Activated CD4-positive, alpha-beta T cell treated with anti-CD3 and anti-CD28 coated beads, Interleukin-2, amount 10 ng/mL, durations not matched to agents 24 days and 14 days (primary cell): ENCODE measurements at regions not wholly inside any gene's neighbourhood (a gene's known extent, or its start where the extent isn't known, plus 50 kb on each side); places are given as distances from the start of the nearest gene placed in this dataset.

Source experiments
- DNase-seq: peaks from one replicate; pipeline ENCODE4 v3.0.0; 2022
- H3K27ac Mint-ChIP-seq: one replicate; pipeline ENCODE4 v1.8.0; 2022; ENCODE audit warnings: mild to moderate bottlenecking, mixed read lengths
- H3K27me3 Mint-ChIP-seq: one replicate; pipeline ENCODE4 v1.8.0; 2022; ENCODE audit warnings: mixed read lengths
- H3K36me3 Mint-ChIP-seq: one replicate; pipeline ENCODE4 v1.8.0; 2022; ENCODE audit warnings: low read depth, mild to moderate bottlenecking, mixed read lengths
- H3K4me1 Mint-ChIP-seq: one replicate; pipeline ENCODE4 v1.8.0; 2021; ENCODE audit warnings: mixed read lengths
- H3K4me3 Mint-ChIP-seq: one replicate; pipeline ENCODE4 v1.8.0; 2022; ENCODE audit warnings: mild to moderate bottlenecking, moderate library complexity, mixed read lengths
- H3K9me3 Mint-ChIP-seq: one replicate; pipeline ENCODE4 v1.8.0; 2021; ENCODE audit warnings: mixed read lengths
- intact Hi-C: fragments of 100-400 bp; cut with micrococcal nuclease; formaldehyde crosslinking; loops from one replicate; pipeline ENCODE4 v1.15.1; 2023

- Mint-ChIP-seq H3K36me3 (no peaks in the 10 kb centered on the region), H3K27me3 (no peaks in the 10 kb centered on the region), H3K27ac (no peak overlapping the region), H3K9me3 (no peaks in the 10 kb centered on the region), H3K4me3 (no peak overlapping the region), H3K4me1 (no peaks in the 10 kb centered on the region)
- no peak for DNase-seq
- intact Hi-C loops = no loop called here
Observed at GRCh38 chr2:187847245-187848208, 293.3 kb upstream of the TFPI start.

DNA sequence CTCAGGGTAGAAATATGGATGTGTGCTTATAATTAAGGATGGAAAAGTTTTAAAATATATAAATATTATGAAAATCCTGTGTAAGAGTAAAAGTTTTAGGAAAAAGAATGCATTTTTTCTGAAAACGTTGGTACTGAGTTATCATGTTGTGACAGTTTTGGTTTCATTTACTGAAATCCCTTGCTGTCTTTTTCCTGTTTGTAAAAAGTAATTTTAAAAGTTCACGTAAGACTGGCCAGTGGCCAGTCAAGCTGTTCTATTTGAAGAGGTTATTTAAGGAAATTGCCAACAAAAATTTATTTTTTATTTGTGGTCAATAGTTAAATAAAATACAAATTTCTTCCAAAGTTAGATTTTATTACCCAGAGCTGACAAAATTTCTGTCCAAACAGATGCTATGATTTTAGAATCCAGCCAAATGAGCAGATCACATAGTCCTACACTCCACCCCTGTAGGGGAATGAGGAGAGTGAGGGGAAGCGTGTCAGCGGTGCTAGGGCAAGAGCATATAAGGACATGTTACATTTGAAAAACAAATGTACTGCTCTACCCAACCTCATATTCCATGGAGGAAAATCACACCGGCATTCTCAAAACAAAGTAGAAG, 297.8 kb upstream of the TFPI start:
- no peak for DNase-seq
- H3K27ac Mint-ChIP-seq = no peak overlapping the region
- H3K27me3 Mint-ChIP-seq = no peaks in the 10 kb centered on the region
- H3K4me1 Mint-ChIP-seq = no peaks in the 10 kb centered on the region
- no peaks in the 10 kb centered on the region for H3K9me3 Mint-ChIP-seq
- H3K36me3 Mint-ChIP-seq = no peaks in the 10 kb centered on the region
- intact Hi-C loops = no loop called here
- H3K4me3 Mint-ChIP-seq = no peak overlapping the region

GRCh38 chr2:187853381-187853791, 299.2 kb upstream of the TFPI start:
- Mint-ChIP-seq H3K36me3 (no peaks in the 10 kb centered on the region), H3K9me3 (no peaks in the 10 kb centered on the region), H3K27ac (no peak overlapping the region), H3K27me3 (no peaks in the 10 kb centered on the region), H3K4me3 (no peak overlapping the region), H3K4me1 (no peaks in the 10 kb centered on the region)
- DNase-seq = no peak
- intact Hi-C loops = no loop called here

DNA sequence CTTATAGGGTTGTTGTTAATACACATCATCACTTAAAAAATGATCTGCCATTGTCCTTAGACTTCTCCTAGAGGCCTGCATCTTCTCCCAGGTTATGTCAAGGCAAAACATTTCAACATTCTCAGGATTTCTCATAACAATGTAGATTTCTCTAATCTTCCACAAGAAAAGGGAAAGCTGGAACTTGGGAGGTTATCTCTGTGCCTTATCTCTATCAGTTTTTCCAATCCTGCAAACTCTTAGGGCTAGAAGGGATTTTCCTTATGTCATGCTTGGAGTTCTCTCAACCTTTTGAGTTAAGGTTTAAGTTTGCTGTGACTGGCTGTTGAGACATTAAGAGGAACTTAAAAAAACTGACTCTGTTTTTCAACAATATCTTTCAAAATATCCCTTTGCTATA, 300.6 kb upstream of the TFPI start:
- Mint-ChIP-seq H3K27ac (no peak overlapping the region), H3K9me3 (no peaks in the 10 kb centered on the region), H3K4me1 (no peaks in the 10 kb centered on the region), H3K27me3 (no peaks in the 10 kb centered on the region), H3K36me3 (no peaks in the 10 kb centered on the region), H3K4me3 (no peak overlapping the region)
- intact Hi-C loops = no loop called here
- no peak for DNase-seq

DNA sequence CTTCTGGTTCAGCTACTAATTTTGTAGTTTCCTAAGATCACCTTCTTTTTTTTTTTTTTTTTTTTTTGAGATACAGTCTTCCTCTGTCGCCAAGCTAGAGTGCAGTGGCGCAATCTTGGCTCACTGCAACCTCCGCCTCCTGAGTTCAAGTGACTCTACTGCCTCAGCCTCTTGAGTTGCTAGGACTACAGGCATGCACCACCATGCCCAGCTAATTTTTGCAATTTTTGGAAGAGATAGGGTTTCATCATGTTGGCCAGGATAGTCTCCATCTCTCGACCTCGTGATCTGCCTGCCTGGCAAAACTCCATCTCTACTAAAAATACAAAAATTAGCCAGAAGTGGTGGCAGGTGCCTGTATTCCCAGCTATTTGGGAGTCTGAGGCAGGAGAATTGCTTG, 301.5 kb upstream of the TFPI start:
- Mint-ChIP-seq H3K27ac (no peak overlapping the region), H3K4me1 (no peaks in the 10 kb centered on the region), H3K9me3 (no peaks in the 10 kb centered on the region), H3K36me3 (no peaks in the 10 kb centered on the region), H3K4me3 (no peak overlapping the region), H3K27me3 (no peaks in the 10 kb centered on the region)
- DNase-seq = no peak
- intact Hi-C loops = no loop called here

DNA sequence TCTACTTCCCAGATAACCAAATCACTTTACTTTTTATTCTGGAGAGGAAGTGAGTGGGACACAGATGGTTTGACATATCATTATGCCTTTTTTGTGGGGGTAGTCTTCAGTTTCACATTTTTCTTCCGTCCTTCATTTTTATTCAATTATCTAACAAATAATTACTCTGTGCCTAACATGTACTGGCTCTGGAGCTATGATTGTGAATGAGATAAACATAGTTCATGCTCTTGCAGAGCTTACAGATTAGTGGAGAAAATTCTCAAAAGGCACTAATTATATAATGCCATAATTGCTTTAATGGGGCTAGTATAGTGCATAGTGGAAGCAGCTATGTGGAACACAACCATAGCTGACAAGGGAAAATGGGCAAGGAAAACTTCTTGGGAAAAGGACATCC, 303.6 kb upstream of the TFPI start:
- no peak overlapping the region for H3K4me3 Mint-ChIP-seq
- no peaks in the 10 kb centered on the region for H3K4me1 Mint-ChIP-seq
- H3K27ac Mint-ChIP-seq = no peak overlapping the region
- no peaks in the 10 kb centered on the region for H3K27me3 Mint-ChIP-seq
- H3K36me3 Mint-ChIP-seq = no peaks in the 10 kb centered on the region
- intact Hi-C loops = no loop called here
- H3K9me3 Mint-ChIP-seq = no peaks in the 10 kb centered on the region
- no peak for DNase-seq

DNA sequence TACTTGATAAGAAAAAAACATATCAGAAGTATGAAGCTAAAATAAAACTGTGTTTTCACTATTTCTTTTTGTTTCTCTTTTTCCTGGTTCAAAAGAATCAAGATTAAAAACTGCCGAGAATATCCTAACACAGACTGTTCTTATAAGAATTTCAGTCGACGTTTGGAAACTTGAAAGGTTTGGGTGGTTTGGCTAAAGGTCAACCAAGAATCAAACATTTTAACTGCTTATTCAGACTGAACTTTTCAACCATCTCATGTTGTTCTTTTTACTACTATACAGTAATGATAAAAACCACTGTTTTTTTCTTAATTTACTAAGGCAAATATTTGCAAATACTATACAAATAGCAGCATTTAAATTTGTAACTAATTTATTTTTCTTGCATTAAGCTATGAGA, 308.5 kb upstream of the TFPI start:
- no peak overlapping the region for H3K4me3 Mint-ChIP-seq
- no peak overlapping the region for H3K27ac Mint-ChIP-seq
- no peak for DNase-seq
- H3K9me3 Mint-ChIP-seq = no peaks in the 10 kb centered on the region
- no peaks in the 10 kb centered on the region for H3K36me3 Mint-ChIP-seq
- no peaks in the 10 kb centered on the region for H3K27me3 Mint-ChIP-seq
- no peaks in the 10 kb centered on the region for H3K4me1 Mint-ChIP-seq
- intact Hi-C loops = no loop called here

DNA sequence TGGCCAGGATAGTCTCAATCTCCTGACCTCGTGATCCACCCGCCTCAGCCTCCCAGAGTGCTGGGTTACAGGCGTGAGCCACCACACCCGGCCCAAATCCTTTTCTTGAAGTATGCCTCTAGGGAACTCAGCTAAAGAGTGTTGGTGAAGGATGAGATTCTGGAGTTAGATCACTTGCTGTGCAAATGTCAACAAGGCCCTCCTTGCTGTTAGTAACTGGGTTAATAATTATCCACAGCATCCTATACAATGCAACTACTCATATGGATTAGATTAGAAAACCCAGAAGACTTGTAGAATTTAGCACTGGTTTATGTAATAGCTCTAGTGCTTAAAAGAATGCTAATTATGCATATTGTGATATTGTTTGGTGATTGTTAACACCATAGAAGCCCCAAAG, 310.8 kb upstream of the TFPI start:
- H3K27me3 Mint-ChIP-seq = no peaks in the 10 kb centered on the region
- H3K4me3 Mint-ChIP-seq = no peak overlapping the region
- no peaks in the 10 kb centered on the region for H3K36me3 Mint-ChIP-seq
- no peaks in the 10 kb centered on the region for H3K9me3 Mint-ChIP-seq
- intact Hi-C loops = no loop called here
- H3K27ac Mint-ChIP-seq = no peak overlapping the region
- DNase-seq = no peak
- no peaks in the 10 kb centered on the region for H3K4me1 Mint-ChIP-seq

GRCh38 chr2:187867165-187867564, 312.9 kb upstream of the TFPI start:
- intact Hi-C loops = no loop called here
- Mint-ChIP-seq H3K27ac (no peak overlapping the region), H3K4me3 (no peak overlapping the region), H3K4me1 (no peaks in the 10 kb centered on the region), H3K36me3 (no peaks in the 10 kb centered on the region), H3K9me3 (no peaks in the 10 kb centered on the region), H3K27me3 (no peaks in the 10 kb centered on the region)
- no peak for DNase-seq

GRCh38 chr2:187869195-187869594, 315.0 kb upstream of the TFPI start:
- H3K27me3 Mint-ChIP-seq = no peaks in the 10 kb centered on the region
- no peak overlapping the region for H3K4me3 Mint-ChIP-seq
- no peak overlapping the region for H3K27ac Mint-ChIP-seq
- no peaks in the 10 kb centered on the region for H3K9me3 Mint-ChIP-seq
- H3K36me3 Mint-ChIP-seq = no peaks in the 10 kb centered on the region
- no peaks in the 10 kb centered on the region for H3K4me1 Mint-ChIP-seq
- no peak for DNase-seq
- intact Hi-C loops = no loop called here

- Mint-ChIP-seq H3K4me1 (no peaks in the 10 kb centered on the region), H3K27me3 (no peaks in the 10 kb centered on the region), H3K36me3 (no peaks in the 10 kb centered on the region), H3K9me3 (no peaks in the 10 kb centered on the region), H3K4me3 (no peak overlapping the region), H3K27ac (no peak overlapping the region)
- intact Hi-C loops = no loop called here
- DNase-seq = no peak
Observed at GRCh38 chr2:187871506-187871905, 317.3 kb upstream of the TFPI start.

DNA sequence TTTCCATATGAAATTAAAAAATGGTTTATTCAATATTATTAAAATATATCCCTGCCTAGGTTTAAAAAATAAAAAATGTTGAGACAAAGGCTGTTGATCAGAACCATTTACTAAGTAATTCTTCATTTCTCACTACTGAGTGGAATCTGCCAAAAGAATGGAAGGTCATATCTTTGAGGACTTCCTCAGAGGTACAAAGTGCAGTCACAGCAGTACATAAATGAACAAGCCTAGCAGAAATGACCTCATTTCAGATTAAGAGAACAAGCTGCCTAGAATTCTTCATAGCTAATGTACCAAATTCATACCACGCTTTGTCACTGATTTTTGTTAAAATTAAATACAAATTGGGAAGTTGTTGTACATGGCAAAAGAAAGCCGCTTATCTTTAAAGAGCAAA, 318.9 kb upstream of the TFPI start:
- no peaks in the 10 kb centered on the region for H3K27me3 Mint-ChIP-seq
- DNase-seq = no peak
- H3K4me1 Mint-ChIP-seq = no peaks in the 10 kb centered on the region
- H3K27ac Mint-ChIP-seq = no peak overlapping the region
- no peaks in the 10 kb centered on the region for H3K9me3 Mint-ChIP-seq
- H3K4me3 Mint-ChIP-seq = no peak overlapping the region
- H3K36me3 Mint-ChIP-seq = no peaks in the 10 kb centered on the region
- intact Hi-C loops = no loop called here

DNA sequence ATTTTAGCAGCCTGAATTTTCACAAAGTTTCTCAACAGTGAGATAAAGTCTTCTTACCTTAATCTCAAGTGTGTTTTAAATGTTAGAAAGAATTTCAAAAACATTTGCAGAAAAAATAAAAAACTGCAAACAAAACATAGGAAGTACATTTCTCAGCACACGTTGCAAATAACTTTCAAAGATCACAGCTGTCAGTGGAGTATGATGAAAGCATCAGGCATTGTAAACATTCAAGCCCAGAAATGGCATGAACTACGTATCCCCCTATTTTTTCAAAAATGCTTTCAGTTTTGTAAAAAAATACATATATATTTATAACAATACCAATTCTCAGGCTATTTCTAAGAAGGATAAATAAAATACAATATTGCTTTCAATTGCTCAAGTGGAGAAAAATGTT, 320.6 kb upstream of the TFPI start:
- Mint-ChIP-seq H3K27ac (no peak overlapping the region), H3K4me1 (no peaks in the 10 kb centered on the region), H3K27me3 (no peaks in the 10 kb centered on the region), H3K4me3 (no peak overlapping the region), H3K36me3 (no peaks in the 10 kb centered on the region), H3K9me3 (no peaks in the 10 kb centered on the region)
- intact Hi-C loops = no loop called here
- DNase-seq = no peak

DNA sequence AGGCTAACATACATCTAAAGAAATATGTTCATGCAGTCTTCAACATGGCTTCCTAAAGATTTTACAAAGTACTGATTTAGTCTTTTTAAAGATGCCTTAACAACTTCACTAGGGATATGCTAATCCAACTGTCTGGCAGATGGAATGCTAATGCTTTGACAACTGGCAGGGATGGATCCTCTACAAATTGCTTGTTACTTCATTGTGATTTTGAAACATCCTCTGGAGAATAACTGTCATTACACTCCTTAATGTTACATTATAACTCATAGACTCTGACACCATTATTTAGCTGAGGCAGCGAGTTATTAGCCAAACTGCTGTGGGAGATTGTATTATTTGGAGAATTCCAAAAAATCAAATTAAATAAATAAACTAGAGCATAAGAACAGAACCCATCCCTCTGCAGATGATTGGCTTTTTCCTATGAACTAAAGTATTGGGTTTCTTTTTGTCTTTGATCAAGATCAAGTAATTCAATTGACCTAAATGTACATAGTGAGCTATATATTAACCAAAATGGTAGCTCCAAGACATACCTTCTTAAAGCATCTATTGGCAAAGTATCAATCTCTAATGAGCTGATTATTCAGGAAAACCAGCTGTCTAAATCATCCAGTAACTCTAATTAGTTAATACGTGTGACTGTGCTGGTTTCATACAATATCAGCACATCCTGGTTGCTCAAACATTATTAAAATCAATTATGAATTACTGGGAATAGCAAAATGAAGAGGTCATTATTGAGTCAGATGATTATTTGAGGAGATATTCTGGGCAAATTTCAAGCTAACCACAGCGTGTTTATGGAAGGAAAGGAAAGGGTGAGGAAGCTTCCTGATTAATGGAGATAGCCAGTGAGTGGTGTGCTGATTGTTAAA, 321.3 kb upstream of the TFPI start:
- Mint-ChIP-seq H3K27me3 (no peaks in the 10 kb centered on the region), H3K9me3 (no peaks in the 10 kb centered on the region), H3K4me1 (no peaks in the 10 kb centered on the region), H3K36me3 (no peaks in the 10 kb centered on the region), H3K4me3 (no peak overlapping the region), H3K27ac (no peak overlapping the region)
- no peak for DNase-seq
- intact Hi-C loops = no loop called here
